A549 (cell line): ENCODE measurements at regions not wholly inside any gene's neighbourhood (a gene's known extent, or its start where the extent isn't known, plus 50 kb on each side); places are given as distances from the start of the nearest gene placed in this dataset.
A peak's percentile ranks its signal among the peaks of the same experiment; 100 is the strongest.

Source experiments
- ATAC-seq, 2 experiments: fragments of 200-7000 bp in 1 of 2; fragments of >200 bp in 1 of 2; cut with Nextera tagmentation in 1 of 2; cut with Tn5 transposase in 1 of 2; 3 replicates each; pipeline versions ENCODE4 v1.8.0 to v1.9.1; 2018 to 2020; ENCODE audit warnings: mild to moderate bottlenecking in 1 of 2, moderate library complexity in 1 of 2
- CTCF ChIA-PET: fragments of 300-600 bp; sonication (Branson Sonifier 250); formaldehyde crosslinking; extraction: SDS; loops from one replicate; lab custom pipeline; 2021; ENCODE audit warnings: antibody characterized with exemption, inconsistent platforms; lab: Yijun Ruan, JAX
- POLR2A ChIA-PET: fragments of 350-600 bp; formaldehyde crosslinking; extraction: SDS; loops from one replicate; lab custom pipeline; 2021; ENCODE audit warnings: antibody characterized with exemption, inconsistent platforms; lab: Yijun Ruan, JAX
- DNase-seq, 2 experiments: peaks; one replicate each; pipeline versions ENCODE4 v3.0.0 to v3.0.0-alpha.2; 2011 to 2016; ENCODE audit warnings: low read depth in 1 of 2, low spot score in 1 of 2
- FAIRE-seq: peaks from 2 replicates; lab custom pipeline; 2011; peaks lifted over from hg19 to GRCh38; lab: Jason Lieb, UNC
- H3K27ac ChIP-seq, 2 experiments: fragments of >200 bp; sonication (Bioruptor Twin); formaldehyde crosslinking; 3 replicates each; pipeline ENCODE4 v1.5.1; 2016 to 2017
- H3K4me1 ChIP-seq: fragments of >200 bp; sonication (Bioruptor Twin); formaldehyde crosslinking; 3 replicates; pipeline ENCODE4 v1.6.1; 2016
- H3K4me2 ChIP-seq: fragments of >200 bp; sonication (Bioruptor Twin); formaldehyde crosslinking; 3 replicates; pipeline ENCODE4 v1.6.1; 2016
- H3K4me3 ChIP-seq: fragments of >200 bp; sonication (Bioruptor Twin); formaldehyde crosslinking; 3 replicates; pipeline ENCODE4 v1.5.1; 2016
- H3K9me3 ChIP-seq: fragments of >200 bp; sonication (Bioruptor Twin); formaldehyde crosslinking; 3 replicates; pipeline ENCODE4 v1.6.1; 2016
- ATOH8 ChIP-seq: fragments of 250-450 bp; sonication (Bioruptor Pico); IDR thresholded peaks from 2 replicates; pipeline ENCODE4 v1.5.0; 2020; ENCODE audit warnings: low read depth, mild to moderate bottlenecking, moderate library complexity
- CBX8 ChIP-seq: fragments of 200-600 bp; sonication (generic); IDR thresholded peaks from 2 replicates; pipeline ENCODE4 v1.6.1; 2016
- CEBPB ChIP-seq, 2 experiments: fragments of >200 bp in 1 of 2; sonication (Bioruptor Twin) in 1 of 2; formaldehyde crosslinking in 1 of 2; IDR thresholded peaks; 2 replicates each; pipeline ENCODE4 v1.6.1; 2012 to 2016
- CHD2 ChIP-seq: fragments of 150-350 bp; IDR thresholded peaks from 2 replicates; pipeline ENCODE4 v1.6.1; 2014; ENCODE audit warnings: low read length; ENCODE audit not compliant: partially characterized antibody
- ESRRA ChIP-seq: fragments of 150-350 bp; IDR thresholded peaks from 2 replicates; pipeline ENCODE4 v1.6.1; 2014; ENCODE audit warnings: mild to moderate bottlenecking, low read length, borderline replicate concordance
- FOSB ChIP-seq: fragments of 250-450 bp; sonication (Bioruptor Pico); IDR thresholded peaks from 2 replicates; pipeline ENCODE4 v1.5.0; 2020; ENCODE audit warnings: mild to moderate bottlenecking, moderate library complexity
- FOXS1 ChIP-seq: fragments of 250-450 bp; sonication (Bioruptor Pico); IDR thresholded peaks from 2 replicates; pipeline ENCODE4 v1.5.0; 2020; ENCODE audit warnings: mild to moderate bottlenecking, moderate library complexity
- MAZ ChIP-seq: fragments of 150-350 bp; IDR thresholded peaks from 2 replicates; pipeline ENCODE4 v1.6.1; 2014; ENCODE audit warnings: antibody characterized with exemption, low read depth, low read length, borderline replicate concordance
- NFE2L2 ChIP-seq: fragments of 150-350 bp; conservative IDR thresholded peaks from 2 replicates; pipeline ENCODE4 v1.6.1; 2014; ENCODE audit warnings: low read length
- NPAS2 ChIP-seq: fragments of 250-450 bp; sonication (Bioruptor Pico); IDR thresholded peaks from 2 replicates; pipeline ENCODE4 v1.8.0; 2022; ENCODE audit warnings: mild to moderate bottlenecking, moderate library complexity, borderline replicate concordance
- PHF8 ChIP-seq: fragments of 200-600 bp; sonication (generic); IDR thresholded peaks from 2 replicates; pipeline ENCODE4 v1.6.1; 2016; ENCODE audit warnings: low read depth, mild to moderate bottlenecking, antibody characterized with exemption, moderate library complexity, borderline replicate concordance
- REST ChIP-seq: fragments of 200-600 bp; sonication (generic); IDR thresholded peaks from 2 replicates; pipeline ENCODE4 v1.6.1; 2016; ENCODE audit warnings: antibody characterized with exemption, mild to moderate bottlenecking, moderate library complexity
- SMC3 ChIP-seq: fragments of >200 bp; sonication (Bioruptor Twin); formaldehyde crosslinking; IDR thresholded peaks from 3 replicates; pipeline ENCODE4 v1.6.1; 2018; ENCODE audit warnings: inconsistent platforms
- TP53 ChIP-seq: fragments of 250-450 bp; sonication (Bioruptor Pico); IDR thresholded peaks from 2 replicates; pipeline ENCODE4 v1.5.0; 2021; ENCODE audit warnings: mild to moderate bottlenecking, moderate library complexity
- ZSCAN20 ChIP-seq: fragments of 250-450 bp; sonication (Bioruptor Pico); IDR thresholded peaks from 2 replicates; pipeline ENCODE4 v1.8.0; 2022; ENCODE audit warnings: mild to moderate bottlenecking, moderate library complexity
- WGBS: methylation state at CpG from one replicate; pipeline ENCODE4 v1.1.6; 2017; ENCODE audit errors: missing lambda C conversion rate; 5-methylcytosine and 5-hydroxymethylcytosine counted together
- TF ChIP-seq, protein P1 (sequence below): IDR thresholded peaks from 2 replicates; pipeline ENCODE4 v1.6.1; 2012
- TF ChIP-seq, protein P2 (sequence below): fragments of >200 bp; sonication (Bioruptor Twin); formaldehyde crosslinking; IDR thresholded peaks from 2 replicates; pipeline ENCODE4 v1.6.1; 2016

DNA sequence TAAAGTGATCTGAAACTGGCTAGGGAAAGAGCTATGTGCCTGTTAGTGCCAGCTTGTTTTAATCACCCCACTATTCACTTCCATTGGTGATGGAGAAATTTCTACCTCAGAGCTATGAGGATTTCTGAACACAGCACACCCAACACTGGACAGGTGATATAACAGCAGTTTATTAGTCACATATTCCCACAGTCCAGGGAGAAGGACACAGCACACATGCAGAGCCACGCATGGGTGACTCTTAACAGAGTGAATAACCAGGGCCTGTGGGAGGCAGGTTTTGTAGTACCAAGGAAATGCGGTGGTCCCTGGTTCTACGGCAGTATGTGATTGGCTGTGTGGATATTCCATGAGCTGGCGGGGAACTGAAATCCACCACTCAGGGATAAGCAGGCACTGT, 455.1 kb downstream of the BTG1 start (continued):
- TF ChIP-seq REST, result no peak
- TF ChIP-seq, all 56 proteins: peak for 0

- peak; percentile 7 for FAIRE-seq
- WGBS, result 35% methylated on average over 3 of the region's 3 CpGs
- Histone ChIP-seq H3K9me3 (no peaks in the 10 kb centered on the region), H3K27ac (0 out of 6 replicates have a peak overlapping the region, but pooled peaks of 1 of the 2 experiments have one; percentile 33), H3K4me3 (no peak overlapping the region), H3K4me2 (peak overlapping the region; percentile 14; the same call in 2 of the 3 replicates), H3K4me1 (peaks cover 11% of the 10 kb centered on the region; the same call in 2 of the 3 replicates)
- no peak for TF ChIP-seq CHD2
- TF ChIP-seq PHF8, result no peak
- TF ChIP-seq ATOH8 (CRISPR knock-in tag), result no peak
- no peak for TF ChIP-seq ZSCAN20
- no peak for TF ChIP-seq FOSB (CRISPR knock-in tag)
- TF ChIP-seq, protein P1, sequence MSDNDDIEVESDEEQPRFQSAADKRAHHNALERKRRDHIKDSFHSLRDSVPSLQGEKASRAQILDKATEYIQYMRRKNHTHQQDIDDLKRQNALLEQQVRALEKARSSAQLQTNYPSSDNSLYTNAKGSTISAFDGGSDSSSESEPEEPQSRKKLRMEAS, result no peak
- no peak for TF ChIP-seq REST
- no peak for TF ChIP-seq SMC3
- TF ChIP-seq, protein P2, sequence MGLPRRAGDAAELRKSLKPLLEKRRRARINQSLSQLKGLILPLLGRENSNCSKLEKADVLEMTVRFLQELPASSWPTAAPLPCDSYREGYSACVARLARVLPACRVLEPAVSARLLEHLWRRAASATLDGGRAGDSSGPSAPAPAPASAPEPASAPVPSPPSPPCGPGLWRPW, result no peak
- TF ChIP-seq TP53 (CRISPR knock-in tag), result no peak
- no peak for TF ChIP-seq CBX8
- no peak for TF ChIP-seq FOXS1 (CRISPR knock-in tag)
- no peak for TF ChIP-seq NPAS2 (CRISPR knock-in tag)
- no peak for TF ChIP-seq MAZ
- no peak for TF ChIP-seq CEBPB (IDR thresholded peaks at IDR 0.05)
- no peak for TF ChIP-seq ESRRA
- TF ChIP-seq NFE2L2, result no peak
- CTCF ChIA-PET, result interaction anchor here (0.8 kb wide), 1 partner anchor 9 kb away, joined by 3 read pairs; no protein-coding TSS in a partner anchor
- POLR2A ChIA-PET, result no interaction called here
- peak in 1 of 2 experiments; percentile 40 for DNase-seq
- peak; percentile 43 to 50; a peak in 4 of 6 replicates for ATAC-seq
These were observed 458.3 kb downstream of the BTG1 start for GRCh38 chr12:91687052-91688017.
